RWPE1 (cell line): ENCODE measurements at regions not wholly inside any gene's neighbourhood (a gene's known extent, or its start where the extent isn't known, plus 50 kb on each side); places are given as distances from the start of the nearest gene placed in this dataset.
"Not testable (repeated sequence)": the region's sequence is repeated elsewhere in the genome, so short reads cannot be mapped to it uniquely, and the experiment has no call there.

Experiments
- CTCF ChIA-PET: fragments of 350-600 bp; sonication (Branson Sonifier 250); formaldehyde crosslinking; extraction: SDS; loops from one replicate; lab custom pipeline; 2021; lab: Yijun Ruan, JAX
- POLR2A ChIA-PET: fragments of 400-600 bp; formaldehyde crosslinking; extraction: SDS; loops from one replicate; lab custom pipeline; 2020; ENCODE audit warnings: antibody characterized with exemption; ENCODE audit not compliant: low non-redundant PET; lab: Yijun Ruan, JAX
- DNase-seq: peaks from one replicate; pipeline ENCODE4 v3.0.0; 2012; ENCODE audit warnings: low spot score
- H3K27ac ChIP-seq: fragments of 450-650 bp; 2 replicates; pipeline ENCODE4 v1.5.1; 2017
- TF ChIP-seq, protein P1 (sequence below): fragments of 450-650 bp; conservative IDR thresholded peaks from 2 replicates; pipeline ENCODE4 v1.5.1; 2017; ENCODE audit warnings: low read depth, mild to moderate bottlenecking

DNA sequence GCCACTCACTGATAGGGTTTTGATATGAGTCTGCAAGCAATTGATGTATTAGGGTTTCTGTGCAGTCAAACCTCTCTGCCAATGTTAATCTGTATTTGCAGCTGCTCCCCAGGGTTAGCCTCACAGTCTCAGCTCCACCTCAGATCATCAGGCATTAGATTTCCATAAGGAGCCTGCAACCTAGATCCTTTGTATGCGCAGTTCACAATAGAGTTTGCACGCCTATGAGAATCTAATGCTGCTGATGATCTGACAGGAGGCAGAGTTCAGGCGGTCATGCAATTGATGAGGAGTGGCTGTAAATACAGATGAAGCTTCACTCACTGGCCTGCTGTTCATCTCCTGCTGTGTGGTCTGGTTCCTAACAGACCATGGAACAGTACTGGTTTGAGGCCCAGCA, 280.6 kb downstream of the PAPSS1 start:
- no peak for DNase-seq
- TF ChIP-seq, protein P1, sequence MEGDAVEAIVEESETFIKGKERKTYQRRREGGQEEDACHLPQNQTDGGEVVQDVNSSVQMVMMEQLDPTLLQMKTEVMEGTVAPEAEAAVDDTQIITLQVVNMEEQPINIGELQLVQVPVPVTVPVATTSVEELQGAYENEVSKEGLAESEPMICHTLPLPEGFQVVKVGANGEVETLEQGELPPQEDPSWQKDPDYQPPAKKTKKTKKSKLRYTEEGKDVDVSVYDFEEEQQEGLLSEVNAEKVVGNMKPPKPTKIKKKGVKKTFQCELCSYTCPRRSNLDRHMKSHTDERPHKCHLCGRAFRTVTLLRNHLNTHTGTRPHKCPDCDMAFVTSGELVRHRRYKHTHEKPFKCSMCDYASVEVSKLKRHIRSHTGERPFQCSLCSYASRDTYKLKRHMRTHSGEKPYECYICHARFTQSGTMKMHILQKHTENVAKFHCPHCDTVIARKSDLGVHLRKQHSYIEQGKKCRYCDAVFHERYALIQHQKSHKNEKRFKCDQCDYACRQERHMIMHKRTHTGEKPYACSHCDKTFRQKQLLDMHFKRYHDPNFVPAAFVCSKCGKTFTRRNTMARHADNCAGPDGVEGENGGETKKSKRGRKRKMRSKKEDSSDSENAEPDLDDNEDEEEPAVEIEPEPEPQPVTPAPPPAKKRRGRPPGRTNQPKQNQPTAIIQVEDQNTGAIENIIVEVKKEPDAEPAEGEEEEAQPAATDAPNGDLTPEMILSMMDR: no peak
- H3K27ac ChIP-seq: no peak overlapping the region
- CTCF ChIA-PET: interaction anchor here (0.7 kb wide), 1 partner anchor 465 kb away, joined by 4 read pairs; no protein-coding TSS in a partner anchor
- POLR2A ChIA-PET: no interaction called here

GRCh38 chr4:107436471-107436870, 283.6 kb downstream of the PAPSS1 start:
- H3K27ac ChIP-seq, DNase-seq, POLR2A ChIA-PET, CTCF ChIA-PET: not testable (repeated sequence)

DNA sequence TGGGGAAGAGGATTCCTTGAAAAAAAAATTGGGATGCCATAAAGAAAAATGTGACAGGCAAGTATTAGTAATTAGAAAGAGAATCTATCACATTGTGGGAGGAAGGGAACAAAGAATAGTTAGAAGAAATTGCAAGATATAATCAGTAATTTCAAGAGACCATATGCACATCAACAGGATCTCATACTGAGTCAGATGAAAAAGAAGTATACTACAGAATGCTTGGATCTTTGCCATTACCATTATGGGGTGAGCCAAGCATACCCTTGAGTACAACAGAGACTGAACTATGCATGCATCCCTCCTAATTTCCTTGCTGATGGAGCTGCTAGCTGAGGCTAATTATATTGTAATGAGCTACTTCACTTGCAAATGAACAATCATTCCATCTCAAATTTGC, 287.6 kb downstream of the PAPSS1 start:
- ChIA-PET POLR2A (no interaction called here), CTCF (interaction anchor here (0.6 kb wide), 1 partner anchor 162 kb away, joined by 4 read pairs; no protein-coding TSS in a partner anchor)
- TF ChIP-seq, protein P1: no peak
- no peak for DNase-seq
- H3K27ac ChIP-seq: no peak overlapping the region

DNA sequence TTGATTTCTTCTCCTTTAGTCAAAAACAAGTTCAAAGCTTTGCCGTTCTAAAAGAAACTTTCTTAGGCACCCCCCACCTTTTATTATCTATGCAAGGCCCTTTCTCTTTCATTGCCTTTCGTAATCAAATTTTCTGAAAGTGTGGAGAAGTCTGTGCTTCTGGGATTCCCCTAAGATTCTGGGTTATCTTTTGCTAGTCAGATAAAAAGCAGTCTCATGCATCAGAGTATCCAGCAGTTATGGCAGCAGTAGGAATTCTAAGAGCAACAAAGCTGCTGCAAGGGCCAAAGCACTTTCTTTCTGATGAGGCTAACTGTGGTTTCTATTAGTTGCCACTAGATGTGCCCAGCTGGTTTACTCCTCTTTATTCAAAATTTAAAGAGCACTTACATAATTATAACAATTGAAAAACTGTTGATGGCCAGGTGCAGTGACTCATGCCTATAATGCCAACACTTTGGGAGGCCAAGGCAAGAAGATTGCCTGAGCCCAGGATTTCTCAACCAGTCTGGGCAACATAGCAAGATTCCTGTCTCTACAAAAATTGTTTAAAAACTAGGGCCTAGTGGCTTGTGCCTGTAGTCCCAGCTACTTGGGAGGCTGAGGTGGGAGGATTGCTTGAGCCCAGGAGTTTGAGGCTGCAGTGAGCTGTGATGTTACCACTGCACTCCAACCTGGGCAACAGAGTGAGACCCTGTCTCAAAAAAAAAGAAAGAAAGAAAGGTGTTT, 296.2 kb downstream of the PAPSS1 start:
- ChIA-PET CTCF (interaction anchor here (0.6 kb wide), 1 partner anchor 678 kb away, joined by 4 read pairs; no protein-coding TSS in a partner anchor), POLR2A (no interaction called here)
- TF ChIP-seq, protein P1: no peak

DNA sequence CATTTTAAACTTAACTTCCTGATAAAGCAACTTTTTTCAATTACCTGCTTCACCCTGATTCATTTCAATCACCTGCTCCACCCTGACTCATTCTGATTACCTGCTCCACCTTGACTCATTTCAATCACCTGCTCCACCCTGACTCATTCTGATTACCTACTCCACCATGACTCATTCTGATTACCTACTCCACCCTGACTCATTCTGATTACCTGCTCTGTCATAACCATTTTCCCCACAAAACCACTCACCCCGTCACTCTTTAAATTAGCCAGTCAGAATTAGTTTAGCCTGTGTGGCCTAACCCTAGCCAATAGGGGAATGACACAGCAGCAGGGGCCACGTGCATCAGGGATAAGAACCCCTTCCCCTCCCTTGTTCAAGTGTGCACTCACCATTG, 300.5 kb downstream of the PAPSS1 start:
- CTCF ChIA-PET, DNase-seq, H3K27ac ChIP-seq, POLR2A ChIA-PET: not testable (repeated sequence)

More for the DNA sequence above, 296.2 kb downstream of the PAPSS1 start:
- DNase-seq: no peak
- no peak overlapping the region for H3K27ac ChIP-seq

- no peak overlapping the region for H3K27ac ChIP-seq
- no peak for DNase-seq
- ChIA-PET POLR2A (no interaction called here), CTCF (no interaction called here)
- TF ChIP-seq, protein P1: no peak
These were observed 301.0 kb downstream of the PAPSS1 start for GRCh38 chr4:107419052-107419451.

GRCh38 chr4:107415490-107415889, 304.5 kb downstream of the PAPSS1 start:
- POLR2A ChIA-PET, DNase-seq, H3K27ac ChIP-seq, CTCF ChIA-PET: not testable (repeated sequence)

- CTCF ChIA-PET: interaction anchor here (0.6 kb wide), 1 partner anchor 312 kb away, joined by 4 read pairs; no protein-coding TSS in a partner anchor
- H3K27ac ChIP-seq, POLR2A ChIA-PET, DNase-seq: not testable (repeated sequence)
These were observed 310.2 kb downstream of the PAPSS1 start for GRCh38 chr4:107409872-107410271.

DNA sequence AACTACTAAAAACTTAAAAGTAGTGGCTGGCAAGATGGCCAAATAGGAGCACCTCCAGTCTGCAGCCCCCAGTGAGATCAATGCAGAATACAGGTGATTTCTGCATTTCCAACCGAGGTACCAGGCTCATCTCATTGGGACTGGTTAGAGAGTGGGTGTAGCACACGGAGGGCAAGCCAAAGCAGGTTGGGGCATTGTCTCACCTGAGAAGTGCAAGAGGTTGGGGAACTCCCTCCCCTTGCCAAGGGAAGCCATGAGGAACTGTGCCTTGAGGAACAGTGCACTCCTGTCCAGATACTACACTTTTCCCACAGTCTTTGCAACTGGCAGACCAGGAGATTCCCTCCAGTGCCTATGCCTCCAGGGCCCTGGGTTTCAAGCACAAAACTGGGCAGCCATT, 311.1 kb downstream of the PAPSS1 start:
- no peak overlapping the region for H3K27ac ChIP-seq
- CTCF ChIA-PET: no interaction called here
- DNase-seq: no peak
- POLR2A ChIA-PET: no interaction called here
- TF ChIP-seq, protein P1: no peak
